ENCODE measurements at regions not wholly inside any gene's neighbourhood (a gene's known extent, or its start where the extent isn't known, plus 50 kb on each side); places are given as distances from the start of the nearest gene placed in this dataset.
"Not testable (repeated sequence)": the region's sequence is repeated elsewhere in the genome, so short reads cannot be mapped to it uniquely, and the experiment has no call there.

DNA sequence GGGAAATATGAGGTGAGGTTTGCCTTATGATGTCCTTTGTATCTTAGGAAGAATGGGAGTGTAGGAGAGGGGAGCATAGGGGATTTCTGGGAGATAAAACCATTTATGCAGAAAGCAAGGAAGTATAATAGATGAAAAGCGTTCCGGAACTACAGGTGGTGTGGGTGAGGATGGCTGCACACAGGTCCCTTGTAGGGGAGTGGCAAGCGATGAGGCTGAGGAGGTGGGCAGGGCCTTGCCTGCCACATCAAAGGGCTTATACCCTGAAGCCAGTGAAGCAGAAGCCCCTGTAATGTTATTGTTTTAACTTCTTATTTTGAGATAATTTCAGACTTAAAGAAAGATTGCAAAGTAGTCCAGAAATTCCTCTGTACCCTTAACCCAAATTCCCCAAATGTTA, 107.3 kb upstream of the IKBKE start:
- DNase-seq: not testable (repeated sequence)

DNA sequence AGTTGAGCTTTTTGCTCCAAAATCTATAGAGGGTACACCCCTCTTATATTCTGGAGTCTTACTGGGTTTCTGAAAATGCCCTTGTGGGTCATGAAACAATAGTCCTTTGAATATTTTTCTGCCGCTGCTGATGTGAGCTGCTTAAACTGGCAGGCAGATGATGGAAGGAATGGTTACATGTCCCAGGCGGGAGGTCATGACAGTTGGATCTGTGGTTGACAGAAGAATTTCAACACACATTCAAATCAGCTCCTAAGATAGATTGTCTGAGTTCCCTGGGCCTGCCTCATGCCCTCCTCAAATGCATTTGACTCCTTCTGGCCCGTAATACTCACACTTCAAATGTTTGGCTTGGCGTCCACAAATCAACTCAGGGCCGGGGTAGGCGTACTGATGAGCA, 105.0 kb upstream of the IKBKE start:
- DNase-seq: peak; percentile 9

DNA sequence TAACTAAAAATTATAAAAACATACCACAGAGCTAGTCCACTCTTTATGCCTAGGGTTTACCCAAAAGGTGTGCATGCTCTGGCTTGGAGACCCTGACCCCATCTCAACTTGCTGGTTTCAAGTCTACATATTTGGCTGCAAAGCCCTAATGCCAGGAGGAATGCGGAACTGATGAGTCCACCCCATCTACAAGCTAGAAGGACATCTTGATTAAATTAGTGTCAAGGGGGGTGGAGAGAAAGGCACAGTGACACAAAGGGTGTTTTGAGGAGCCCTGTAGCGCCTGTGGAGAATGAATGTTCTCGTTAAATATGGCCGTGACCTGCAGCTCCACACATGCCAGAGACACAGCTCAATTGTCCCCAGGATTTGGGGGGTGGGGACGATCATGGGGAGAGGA, 104.1 kb upstream of the IKBKE start:
- DNase-seq: peak; percentile 43

DNA sequence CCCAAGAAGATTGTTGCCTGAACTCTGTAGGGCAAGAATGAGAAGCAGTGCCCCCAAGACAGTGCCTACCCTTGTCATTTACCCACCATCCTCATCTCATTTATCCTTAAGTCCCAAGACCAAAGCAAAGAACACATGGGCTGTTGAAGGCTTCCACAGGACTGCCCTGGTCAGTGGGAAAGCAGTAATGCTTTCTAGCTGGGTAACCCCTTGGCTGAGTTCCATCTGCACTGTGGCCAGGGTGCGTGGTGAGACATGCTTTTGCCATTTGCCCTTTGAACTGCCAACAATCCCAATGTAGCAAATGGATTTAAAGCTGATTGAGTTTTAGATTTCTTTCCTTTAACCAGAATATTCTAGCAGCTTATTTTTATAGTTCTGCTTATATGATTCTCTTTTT, 103.5 kb upstream of the IKBKE start:
- not testable (repeated sequence) for DNase-seq

DNA sequence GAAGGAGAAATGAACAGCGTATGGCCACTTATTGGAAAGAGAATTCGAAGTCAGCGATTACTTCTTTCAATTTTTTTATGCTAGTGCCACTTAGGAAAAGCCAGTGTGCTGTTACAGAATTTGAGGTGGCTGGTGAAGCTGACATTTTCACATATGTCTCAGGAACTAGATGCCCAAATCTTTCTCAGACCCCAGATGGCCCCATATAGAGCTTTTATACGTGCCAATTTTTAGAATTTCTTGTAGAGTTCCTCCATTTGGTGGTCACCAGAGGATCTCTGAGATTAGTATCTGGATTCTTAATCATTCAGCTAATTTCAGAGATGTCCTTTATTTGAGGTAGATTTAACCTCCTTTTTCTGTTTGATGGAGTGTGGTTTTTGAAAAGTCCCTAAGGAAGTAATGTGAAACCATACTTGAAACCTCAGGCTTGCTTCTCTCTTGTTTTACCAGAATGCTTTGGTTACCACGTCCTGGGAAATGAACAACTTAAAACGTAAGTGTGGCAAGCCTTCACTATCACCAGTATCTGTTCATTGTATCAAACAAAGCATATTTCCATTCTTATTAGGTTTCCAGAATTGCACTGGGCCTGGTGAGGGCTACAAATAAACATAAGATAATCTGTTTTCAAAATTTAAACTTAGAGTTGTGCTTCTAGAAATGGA, 102.2 kb upstream of the IKBKE start:
- DNase-seq: not testable (repeated sequence)

DNA sequence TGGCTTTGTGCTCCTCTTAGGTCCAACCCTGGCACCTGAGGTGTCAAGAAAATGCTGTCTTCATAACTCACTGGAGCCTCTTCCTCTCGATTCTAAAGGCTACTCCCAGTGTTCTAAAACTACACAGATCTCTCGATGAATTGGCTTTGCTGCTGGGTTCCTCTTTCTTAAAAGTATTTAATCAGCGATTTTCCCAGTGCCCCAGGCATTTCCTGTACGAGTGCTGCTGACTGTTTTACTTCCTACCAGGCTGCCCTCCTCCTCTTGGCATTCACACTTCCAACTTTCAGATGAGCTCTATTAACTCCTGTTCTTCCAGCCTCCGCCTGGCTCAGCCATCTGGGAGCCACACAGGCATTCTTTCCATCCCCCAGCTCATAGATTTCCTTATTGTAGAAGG, 95.6 kb upstream of the IKBKE start:
- DNase-seq: not testable (repeated sequence)

DNA sequence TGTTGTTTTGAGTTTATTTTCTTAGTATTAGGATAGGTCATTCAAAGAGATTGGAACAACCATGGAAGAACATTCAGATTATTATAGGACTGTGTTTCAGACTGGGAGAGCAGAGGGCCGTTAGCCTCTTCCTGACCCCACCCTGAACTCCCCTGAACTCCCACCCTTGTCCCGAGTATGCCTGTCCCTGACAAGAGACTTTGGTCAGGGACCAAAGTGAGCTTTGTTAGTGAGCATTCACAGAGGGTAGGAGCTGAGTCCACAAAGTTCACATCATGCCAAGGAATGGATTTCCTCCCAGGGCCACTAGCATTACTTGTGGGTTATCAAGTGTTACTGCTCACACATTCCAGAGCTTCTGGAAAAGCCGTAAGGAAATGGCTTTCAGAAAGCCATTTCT, 94.7 kb upstream of the IKBKE start:
- DNase-seq: not testable (repeated sequence)

DNA sequence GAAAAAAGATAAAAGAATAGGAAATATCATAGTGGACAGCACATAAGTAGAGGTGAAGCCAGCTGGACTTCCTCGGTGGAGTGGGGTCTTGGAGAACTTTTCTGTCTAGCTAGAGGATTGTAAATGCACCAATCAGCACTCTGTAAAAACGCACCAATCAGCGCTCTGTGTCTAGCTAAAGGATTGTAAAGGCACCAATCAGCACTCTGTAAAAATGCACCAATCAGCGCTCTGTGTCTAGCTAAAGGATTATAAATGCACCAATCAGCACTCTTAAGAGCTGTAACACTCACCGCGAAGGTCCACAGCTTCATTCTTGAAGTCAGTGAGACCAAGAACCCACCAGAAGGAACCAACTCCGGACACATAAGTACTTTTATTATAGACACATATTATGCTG, 91.8 kb upstream of the IKBKE start:
- not testable (repeated sequence) for DNase-seq

DNA sequence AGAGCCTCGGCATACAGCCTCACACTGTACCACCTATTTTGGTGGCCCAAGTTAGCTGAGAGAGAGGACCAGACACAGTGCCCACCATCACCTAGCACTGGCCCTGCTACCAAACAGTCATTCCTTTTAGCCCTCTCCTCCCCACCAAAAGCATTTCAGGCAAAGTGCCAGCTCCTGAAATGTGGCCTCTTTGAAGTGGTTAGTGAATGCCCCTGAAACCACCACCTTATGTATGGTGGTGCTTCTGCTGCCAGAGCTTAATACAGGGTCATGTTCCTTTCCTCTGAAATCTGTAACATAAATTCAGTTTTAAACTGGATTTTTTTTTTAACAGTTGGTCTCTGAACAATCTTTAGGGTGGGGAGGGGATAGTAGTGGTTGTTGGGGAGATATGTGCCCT, 91.0 kb upstream of the IKBKE start:
- DNase-seq: not testable (repeated sequence)

DNA sequence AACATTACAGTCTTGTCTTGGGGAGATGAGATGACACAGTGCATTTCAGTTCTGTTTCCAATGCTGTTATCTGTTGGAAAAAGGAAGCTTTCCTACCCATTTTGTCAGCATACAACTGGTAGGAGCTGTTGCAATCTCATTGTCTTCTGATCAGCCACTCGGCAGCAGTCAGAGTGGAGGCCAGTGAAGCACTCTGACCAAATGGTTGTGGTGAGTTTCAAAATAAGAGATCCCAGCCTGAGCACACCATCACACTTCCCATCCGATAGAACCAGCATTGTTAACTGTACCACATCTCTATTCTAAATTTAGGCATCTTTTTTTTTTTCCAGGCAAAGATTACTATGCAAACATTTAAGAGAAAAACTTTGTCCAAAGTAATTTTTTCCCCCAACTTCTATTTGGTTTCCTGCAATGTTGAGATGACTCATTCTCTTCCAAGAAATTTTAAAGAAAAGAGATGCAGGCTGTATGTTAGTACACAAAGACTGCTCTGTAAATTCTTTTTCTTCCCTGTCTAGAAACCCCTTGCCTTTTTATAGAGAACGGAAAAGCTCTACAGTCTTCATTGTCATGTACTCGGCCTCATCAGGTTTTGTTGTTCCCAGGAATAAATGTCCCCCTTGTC, 90.0 kb upstream of the IKBKE start:
- not testable (repeated sequence) for DNase-seq

DNA sequence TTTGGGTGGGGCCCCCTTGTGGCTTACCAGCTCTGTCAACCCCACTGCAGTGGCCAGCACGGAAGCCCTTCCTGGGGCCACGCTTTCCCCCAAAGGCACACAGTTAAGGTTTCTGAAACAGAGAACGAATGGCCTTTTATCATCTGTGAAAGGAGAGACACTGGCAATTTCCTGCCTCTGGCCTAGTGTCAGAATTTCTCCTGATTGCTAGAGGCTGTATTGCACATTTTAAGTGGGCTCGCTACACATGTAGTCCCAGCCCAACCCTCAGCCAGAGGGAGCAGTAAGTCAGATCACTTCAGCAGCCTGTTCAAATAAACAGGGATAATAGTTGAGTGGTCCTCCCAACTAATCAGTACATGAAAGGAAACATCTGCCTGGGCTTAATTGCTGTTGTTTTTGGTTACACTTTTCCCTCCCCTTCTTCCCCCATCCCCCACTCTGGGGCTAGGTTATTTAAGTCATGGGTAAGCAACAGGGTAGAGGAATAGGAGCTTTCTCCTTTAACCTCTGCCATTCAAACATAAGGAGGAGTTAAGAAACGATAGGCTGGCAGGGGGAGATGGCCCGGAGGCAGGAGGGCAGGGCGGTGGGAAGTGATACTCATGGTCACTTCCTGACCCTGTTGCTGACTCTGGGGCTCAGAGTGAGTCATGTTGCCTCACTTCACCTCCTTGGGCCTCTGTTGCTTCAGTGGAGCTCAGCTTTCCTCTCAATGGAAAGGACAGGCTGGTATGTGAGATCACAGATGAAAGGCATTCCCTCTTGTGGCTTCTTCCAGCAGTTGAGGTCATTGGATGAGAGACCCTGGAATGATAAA, 89.3 kb upstream of the IKBKE start:
- peak; percentile 29 for DNase-seq

DNA sequence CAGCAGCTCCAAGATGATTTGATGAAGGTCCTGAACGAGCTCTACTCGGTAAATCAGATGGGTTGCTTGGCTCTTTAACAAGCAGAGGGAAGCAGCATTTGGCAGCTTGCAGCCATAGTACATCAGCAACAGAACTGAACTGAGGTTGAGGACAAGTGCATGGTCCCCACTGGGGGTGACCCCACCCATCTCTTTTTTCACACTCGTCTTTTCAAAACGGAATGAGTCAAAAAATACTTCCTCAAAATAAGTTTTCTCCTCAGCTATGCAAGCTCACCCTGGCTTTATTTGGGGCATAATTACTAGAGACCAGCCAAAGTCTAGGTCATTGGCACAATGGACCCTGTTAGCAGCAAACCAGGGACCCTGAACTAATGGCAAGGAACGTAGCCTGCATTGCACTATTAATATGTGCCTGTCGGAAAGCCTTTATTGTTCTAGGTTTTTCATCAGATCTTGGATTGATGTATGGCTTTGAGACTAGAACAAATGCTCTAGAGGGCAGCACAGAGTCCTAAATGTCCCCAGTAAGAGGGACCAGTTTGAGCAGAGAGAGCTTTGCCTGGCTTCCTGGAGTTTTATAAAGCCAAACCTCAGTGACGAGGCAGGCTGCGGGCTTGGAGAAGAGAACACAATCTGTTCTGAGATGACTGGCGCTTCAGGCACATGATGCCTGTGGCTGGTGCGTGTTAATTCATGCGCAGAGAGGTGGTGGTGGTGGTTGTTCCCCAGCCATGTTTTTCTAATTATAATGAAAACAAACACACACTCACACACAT, 86.1 kb upstream of the IKBKE start:
- DNase-seq: peak; percentile 26

DNA sequence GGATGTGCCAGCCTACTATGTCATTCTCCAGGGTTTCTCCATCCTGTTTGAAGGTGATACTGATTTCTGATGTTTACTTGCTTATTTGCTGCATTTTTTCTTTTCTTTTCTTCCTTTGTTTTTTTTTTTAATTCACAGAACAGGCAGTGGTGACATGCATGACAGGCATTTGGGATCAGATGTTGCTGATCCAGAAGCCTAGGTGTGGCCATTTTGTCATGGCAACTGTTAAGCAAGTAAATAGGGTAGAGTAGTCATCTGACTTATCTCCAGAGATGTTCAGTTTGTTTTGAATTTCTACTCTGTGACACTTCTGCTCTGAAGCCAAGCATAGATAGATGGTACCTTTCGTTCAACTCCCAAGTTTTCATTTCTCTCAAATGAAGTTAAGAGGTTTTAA, 85.4 kb upstream of the IKBKE start:
- not testable (repeated sequence) for DNase-seq

DNA sequence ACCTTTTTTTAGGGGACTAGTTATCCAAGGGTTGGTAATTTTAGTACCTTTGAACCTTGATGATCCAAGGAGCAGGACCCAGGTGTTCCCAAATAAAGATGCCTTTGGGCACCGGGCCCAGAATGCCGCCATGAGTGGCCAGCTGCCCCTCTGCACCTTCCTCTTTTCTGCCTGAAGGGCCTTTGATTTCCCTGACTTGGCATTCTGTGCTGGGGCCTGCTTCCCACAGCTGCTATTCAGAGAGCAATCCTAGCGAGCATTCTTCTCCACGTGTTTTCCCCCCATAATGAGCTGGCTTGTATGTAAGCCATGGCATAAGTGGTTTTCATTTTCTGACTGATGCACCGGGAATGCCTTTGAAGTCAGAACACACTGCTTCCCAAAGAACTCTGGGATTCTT, 82.6 kb upstream of the IKBKE start:
- not testable (repeated sequence) for DNase-seq

DNA sequence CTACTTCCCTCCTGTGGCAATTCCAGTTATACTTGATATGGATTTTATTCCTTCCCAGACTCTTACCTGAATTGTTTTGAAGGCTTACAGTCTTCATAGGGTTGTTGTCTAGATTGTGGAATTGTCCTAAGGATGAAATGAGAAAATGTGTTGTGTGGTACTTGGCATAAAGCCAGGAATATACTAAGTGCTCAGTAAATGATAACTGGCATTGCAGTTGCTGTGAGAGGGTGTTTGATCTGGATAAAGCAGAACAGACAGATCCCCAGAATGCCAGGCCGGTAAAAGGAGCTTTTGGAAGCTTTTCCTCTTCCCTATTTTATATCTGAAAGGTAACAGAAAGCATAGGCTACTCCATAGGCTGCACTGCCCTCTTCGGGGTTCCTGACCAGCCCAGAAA, 78.4 kb upstream of the IKBKE start:
- not testable (repeated sequence) for DNase-seq

DNA sequence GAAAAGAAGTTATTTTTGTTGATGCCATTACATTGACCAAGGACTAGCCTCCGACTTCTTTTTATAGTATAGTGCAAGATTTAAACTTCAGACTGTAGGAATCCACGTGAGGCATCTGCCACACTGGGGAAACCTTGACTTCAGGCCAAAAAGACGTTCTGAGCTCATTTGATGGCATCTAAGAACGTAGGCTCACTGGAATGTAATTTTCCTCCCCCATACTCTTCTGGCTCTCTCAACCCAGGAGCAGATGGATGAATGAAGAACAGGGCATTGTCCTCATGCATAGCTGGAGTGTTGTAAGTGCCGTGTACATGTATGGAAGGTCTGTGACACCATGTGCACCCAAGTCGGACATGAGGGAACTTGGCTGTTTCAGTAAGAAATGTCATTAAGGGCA, 72.8 kb upstream of the IKBKE start:
- DNase-seq: not testable (repeated sequence)

DNA sequence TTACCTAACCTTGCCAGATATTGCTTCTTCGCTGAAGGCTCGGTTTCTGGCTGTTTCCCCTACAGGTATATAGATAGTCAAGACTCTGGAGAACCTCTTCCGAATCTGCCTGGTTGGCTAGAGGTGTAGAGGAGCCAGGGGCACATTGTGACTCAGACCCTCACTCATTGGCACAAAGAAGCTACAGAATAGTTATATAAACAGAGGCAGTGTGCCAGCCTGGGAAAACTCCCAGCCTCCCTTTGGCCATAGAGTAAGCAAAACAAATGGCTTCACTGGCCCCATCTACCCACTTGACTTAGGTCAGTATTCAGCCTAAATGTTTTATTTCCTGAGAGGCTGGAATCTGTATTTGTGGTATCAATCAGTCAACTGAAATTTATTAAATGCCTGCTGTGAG, 72.0 kb upstream of the IKBKE start:
- not testable (repeated sequence) for DNase-seq

DNA sequence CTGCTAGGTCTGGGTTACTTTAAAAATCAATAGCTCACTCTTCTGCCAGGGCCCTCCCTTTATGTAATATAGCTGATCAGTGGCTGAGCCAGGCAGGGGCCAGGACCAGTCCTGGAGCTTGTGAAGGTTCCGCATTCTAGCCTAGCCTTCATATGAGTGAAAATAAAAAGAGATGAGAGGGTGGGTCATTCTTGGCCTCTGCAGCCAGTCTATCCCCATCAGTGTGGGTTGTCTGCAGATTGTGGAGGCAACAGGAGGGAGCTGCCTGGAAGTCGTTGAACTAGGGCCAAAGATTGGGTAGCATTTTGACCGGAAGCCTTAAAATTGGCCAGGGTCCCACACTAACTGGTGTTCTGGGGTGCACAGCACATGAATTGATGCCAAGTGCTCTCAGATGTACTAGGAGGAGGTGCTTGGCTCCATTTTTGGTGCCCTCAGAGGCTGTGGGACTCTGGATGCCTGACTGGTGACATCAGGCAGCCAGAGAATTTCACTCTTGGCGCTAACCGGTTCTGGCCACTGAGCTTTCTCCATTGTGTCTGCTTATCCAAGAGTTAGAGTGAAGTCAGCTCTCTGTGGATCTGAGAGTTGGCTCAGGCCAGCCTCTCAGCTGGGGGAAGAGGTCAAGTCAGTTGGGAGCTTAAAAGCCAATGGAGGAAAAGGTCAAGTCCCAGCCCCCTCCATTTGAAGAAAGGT, 66.5 kb upstream of the IKBKE start:
- DNase-seq: not testable (repeated sequence)

DNA sequence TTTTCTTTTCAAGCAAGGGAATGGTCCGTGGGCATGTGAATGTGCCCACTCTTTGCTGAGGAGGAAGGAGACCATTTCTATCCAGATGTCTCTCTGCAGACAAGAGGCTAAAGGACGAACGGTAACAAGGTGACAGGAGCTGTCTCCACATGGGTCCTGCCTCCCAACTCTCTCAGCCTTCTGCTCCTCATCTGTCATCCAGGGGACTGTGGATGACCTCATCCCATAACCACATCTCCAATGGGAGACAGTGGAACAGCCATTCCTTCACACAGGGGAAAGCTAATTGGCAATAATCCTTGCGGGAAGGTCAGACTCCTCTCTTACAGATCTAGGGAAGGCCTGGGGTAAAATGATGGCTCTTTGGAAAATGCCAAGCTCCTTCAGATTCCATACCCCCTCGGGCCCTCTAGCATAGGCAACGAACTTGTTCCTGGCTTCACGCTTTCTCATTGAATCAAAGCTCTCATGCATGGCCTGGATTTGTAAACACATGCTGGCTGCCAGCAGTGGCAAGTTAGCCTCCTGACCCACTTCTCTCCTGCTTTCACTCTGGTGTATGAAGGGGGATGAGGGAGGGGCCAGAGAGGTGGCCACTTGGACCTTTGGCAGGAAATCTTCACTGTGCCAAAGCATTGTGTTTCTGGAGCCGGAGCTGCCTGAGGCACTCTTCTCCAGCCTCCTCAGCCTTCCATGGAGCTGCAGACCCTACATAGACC, 65.8 kb upstream of the IKBKE start:
- DNase-seq: not testable (repeated sequence)

DNA sequence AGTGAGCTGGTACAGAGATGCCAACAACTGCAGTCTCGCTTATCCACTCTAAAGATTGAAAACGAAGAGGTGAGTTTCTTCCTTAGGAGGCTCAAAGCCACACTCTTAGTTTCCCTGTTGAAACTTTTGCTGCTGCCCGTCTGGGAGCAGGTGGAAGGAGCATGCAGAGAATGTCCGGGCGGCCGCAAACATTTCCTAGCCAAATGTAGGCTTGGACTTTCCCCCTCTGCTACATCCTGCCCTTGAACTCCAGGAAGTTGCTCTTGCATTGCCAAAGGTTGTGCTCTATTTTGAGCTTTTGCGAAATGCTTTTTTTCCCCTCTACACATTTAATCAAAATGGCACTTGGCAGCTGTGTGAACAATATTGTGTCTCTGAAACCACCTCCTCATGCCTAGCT, 65.0 kb upstream of the IKBKE start:
- not testable (repeated sequence) for DNase-seq
